Ovary (tissue), 7 donors: ENCODE measurements at regions not wholly inside any gene's neighbourhood (a gene's known extent, or its start where the extent isn't known, plus 50 kb on each side); places are given as distances from the start of the nearest gene placed in this dataset.

Source experiments
- DNase-seq, 5 donors: peaks; one replicate each; pipeline ENCODE4 v3.0.0-alpha.2; 2019 to 2020
- H3K27ac ChIP-seq, 2 donors: fragments of 200-600 bp; one replicate each; pipeline versions ENCODE4 v1.5.1 to v1.8.0; 2019 to 2022
- H3K27me3 ChIP-seq: fragments of 200-600 bp; one replicate; pipeline ENCODE4 v1.8.0; 2022
- H3K36me3 ChIP-seq: fragments of 200-600 bp; sonication (generic); one replicate; pipeline ENCODE4 v1.5.1; 2019
- H3K4me1 ChIP-seq: one replicate; pipeline ENCODE4 v1.8.1; 2013; ENCODE audit warnings: mild to moderate bottlenecking, moderate library complexity; ENCODE audit not compliant: insufficient read depth
- H3K4me3 ChIP-seq: fragments of 200-600 bp; sonication (generic); one replicate; pipeline ENCODE4 v1.5.1; 2017
- H3K9me3 ChIP-seq, 2 donors: fragments of 200-600 bp in 1 of 2; sonication (generic) in 1 of 2; one replicate each; pipeline versions ENCODE4 v1.5.1 to v1.8.1; 2013 to 2019; ENCODE audit warnings: mild to moderate bottlenecking in 1 of 2, moderate library complexity in 1 of 2
- CTCF ChIP-seq, 3 donors: fragments of 450-650 bp in 2 of 3; fragments of 200-600 bp in 1 of 3; IDR thresholded peaks; one replicate each; pipeline versions ENCODE4 v1.5.1 to v1.8.0; 2016 to 2022; ENCODE audit warnings: antibody characterized with exemption in 3 of 3, mild to moderate bottlenecking in 1 of 3
- EP300 ChIP-seq: sonication (generic); formaldehyde crosslinking; IDR thresholded peaks from one replicate; pipeline ENCODE4 v1.6.1; 2017; ENCODE audit warnings: antibody characterized with exemption
- POLR2A ChIP-seq: fragments of 450-650 bp; IDR thresholded peaks from one replicate; pipeline ENCODE4 v1.6.1; 2017; ENCODE audit warnings: antibody characterized with exemption, mild to moderate bottlenecking, moderate library complexity
- WGBS, 3 donors: extraction: QIAGEN DNeasy Blood & Tissue Kit in 1 of 3; methylation state at CpG; one replicate each; pipeline versions ENCODE4 v1.1.5 to v1.1.7; 2013 to 2017; 5-methylcytosine and 5-hydroxymethylcytosine counted together
- intact Hi-C, 4 donors: fragments of 100-400 bp; cut with DNase I; formaldehyde crosslinking; loops; one replicate each; pipeline versions ENCODE4 v1.11.0 to v1.15.1; 2022 to 2023
- donor health status: DM: no; HTN: no; CAD: no; lungs with moderate emphysema.
- donor health status: DM: no; HTN: no; CAD: no.
- donor health status: Bipolar disorder and iron deficiency.
- donor health status: DM: no; HTN: no; CAD: no.
- donor health status: DM: yes; HTN: yes; CAD: no.

GRCh38 chr6:68158256-68158655, 476.8 kb upstream of the ADGRB3 start:
- no peak for DNase-seq
- Histone ChIP-seq H3K36me3 (no peaks in the 10 kb centered on the region), H3K9me3 (no peaks in the 10 kb centered on the region), H3K4me1 (no peaks in the 10 kb centered on the region), H3K27me3 (no peaks in the 10 kb centered on the region), H3K27ac (no peak overlapping the region), H3K4me3 (no peak overlapping the region)
- WGBS, 3 donors = 4 to 41% (median 14%) methylated on average over 1 of the region's 1 CpG
- intact Hi-C loops = no loop called here
- no peak for TF ChIP-seq POLR2A
- TF ChIP-seq CTCF (IDR thresholded peaks at IDR 0.05) = no peak

GRCh38 chr6:68144667-68145066, 490.4 kb upstream of the ADGRB3 start:
- no peaks in the 10 kb centered on the region for H3K36me3 ChIP-seq
- TF ChIP-seq CTCF (IDR thresholded peaks at IDR 0.05) = no peak
- TF ChIP-seq POLR2A = no peak
- no peak for TF ChIP-seq EP300
- DNase-seq = no peak
- H3K4me1 ChIP-seq = no peaks in the 10 kb centered on the region
- intact Hi-C loops = no loop called here
- no peaks in the 10 kb centered on the region for H3K9me3 ChIP-seq
- no peak overlapping the region for H3K27ac ChIP-seq
- H3K27me3 ChIP-seq = no peaks in the 10 kb centered on the region
- no peak overlapping the region for H3K4me3 ChIP-seq

GRCh38 chr6:68141190-68141589, 493.9 kb upstream of the ADGRB3 start:
- H3K27ac ChIP-seq = no peak overlapping the region
- H3K36me3 ChIP-seq = no peaks in the 10 kb centered on the region
- intact Hi-C loops = no loop called here
- H3K4me1 ChIP-seq = no peaks in the 10 kb centered on the region
- TF ChIP-seq POLR2A (no peak), EP300 (no peak), CTCF (IDR thresholded peaks at IDR 0.05) (no peak)
- no peak for DNase-seq
- H3K9me3 ChIP-seq = no peaks in the 10 kb centered on the region
- H3K27me3 ChIP-seq = no peaks in the 10 kb centered on the region
- no peak overlapping the region for H3K4me3 ChIP-seq
- 80 to 87% (median 82%) methylated on average over 1 of the region's 1 CpG for WGBS, 3 donors

GRCh38 chr6:68139130-68139529, 496.0 kb upstream of the ADGRB3 start:
- intact Hi-C loops = no loop called here
- H3K27ac ChIP-seq = no peak overlapping the region
- no peak for DNase-seq
- H3K4me1 ChIP-seq = no peaks in the 10 kb centered on the region
- H3K36me3 ChIP-seq = no peaks in the 10 kb centered on the region
- H3K4me3 ChIP-seq = no peak overlapping the region
- 50 to 61% (median 58%) methylated on average over 1 of the region's 1 CpG for WGBS, 3 donors
- TF ChIP-seq CTCF (IDR thresholded peaks at IDR 0.05) (no peak), POLR2A (no peak), EP300 (no peak)
- H3K9me3 ChIP-seq = no peaks in the 10 kb centered on the region
- no peaks in the 10 kb centered on the region for H3K27me3 ChIP-seq

DNA sequence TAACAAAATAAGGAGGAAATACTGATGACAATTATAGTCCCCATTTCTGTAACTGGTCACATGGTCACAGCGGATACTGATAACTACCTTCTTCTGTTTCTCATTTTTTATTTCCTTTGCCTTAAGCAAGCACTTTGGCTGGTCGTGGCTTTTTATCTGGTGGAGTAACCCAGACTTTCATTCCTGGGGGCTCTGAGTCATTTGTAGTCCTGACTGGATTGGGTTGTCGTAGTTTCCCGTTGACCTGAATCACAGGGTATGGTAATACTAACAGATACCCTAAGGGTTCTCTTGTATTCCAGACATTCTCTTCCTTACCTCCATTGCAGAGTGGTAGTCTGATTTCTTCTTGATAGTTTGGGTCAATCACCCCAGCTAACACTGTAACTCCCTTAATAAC, 500.3 kb upstream of the ADGRB3 start:
- 82 to 90% (median 82%) methylated on average over 4 of the region's 4 CpGs for WGBS, 3 donors
- Histone ChIP-seq H3K27ac (no peak overlapping the region), H3K36me3 (no peaks in the 10 kb centered on the region), H3K4me1 (no peaks in the 10 kb centered on the region), H3K4me3 (no peak overlapping the region), H3K9me3 (no peaks in the 10 kb centered on the region), H3K27me3 (no peaks in the 10 kb centered on the region)
- no peak for TF ChIP-seq CTCF (IDR thresholded peaks at IDR 0.05)
- TF ChIP-seq EP300 = no peak
- TF ChIP-seq POLR2A = no peak
- DNase-seq = no peak
- intact Hi-C loops = no loop called here
